Lower lobe of right lung (tissue), 2 donors: ENCODE measurements at regions not wholly inside any gene's neighbourhood (a gene's known extent, or its start where the extent isn't known, plus 50 kb on each side); places are given as distances from the start of the nearest gene placed in this dataset.

Experiments used
- ATAC-seq, 2 donors: fragments of 200-7000 bp; cut with Tn5 transposase; one replicate each; pipeline ENCODE4 v1.9.1; 2020 to 2022; ENCODE audit warnings: mild to moderate bottlenecking in 2 of 2, moderate library complexity in 2 of 2
- DNase-seq: peaks from one replicate; pipeline ENCODE4 v3.0.0-alpha.2; 2020
- H3K27ac ChIP-seq: fragments of 200-600 bp; one replicate; pipeline ENCODE4 v1.8.0; 2022
- H3K27me3 ChIP-seq: fragments of 200-600 bp; one replicate; pipeline ENCODE4 v1.8.0; 2022; ENCODE audit warnings: low read depth
- H3K36me3 ChIP-seq: fragments of 200-600 bp; one replicate; pipeline ENCODE4 v1.8.0; 2022; ENCODE audit warnings: mild to moderate bottlenecking
- H3K4me1 ChIP-seq: fragments of 200-600 bp; one replicate; pipeline ENCODE4 v1.8.0; 2022
- H3K4me3 ChIP-seq: fragments of 200-600 bp; one replicate; pipeline ENCODE4 v1.8.0; 2022; ENCODE audit warnings: mild to moderate bottlenecking
- H3K9me3 ChIP-seq: fragments of 200-600 bp; one replicate; pipeline ENCODE4 v1.8.0; 2022
- CTCF ChIP-seq: fragments of 200-600 bp; IDR thresholded peaks from one replicate; pipeline ENCODE4 v1.8.0; 2022; ENCODE audit warnings: antibody characterized with exemption, mild to moderate bottlenecking
- intact Hi-C: fragments of 100-400 bp; cut with DNase I; formaldehyde crosslinking; loops from one replicate; pipeline ENCODE4 v1.11.0; 2022
- donor health status: DM: no; HTN: yes; CAD: no; lungs with severe emphysema.

- H3K27me3 ChIP-seq, result no peaks in the 10 kb centered on the region
- TF ChIP-seq CTCF, result no peak
- intact Hi-C loops, result no loop called here
- peaks cover 11% of the 10 kb centered on the region for H3K4me1 ChIP-seq
- ATAC-seq (peak; percentile 25 to 41), DNase-seq (no peak)
- H3K27ac ChIP-seq, result no peak overlapping the region
- H3K4me3 ChIP-seq, result no peak overlapping the region
- H3K9me3 ChIP-seq, result no peaks in the 10 kb centered on the region
- H3K36me3 ChIP-seq, result no peaks in the 10 kb centered on the region
These were observed 73.4 kb upstream of the EEA1 start for GRCh38 chr12:93002293-93003054.

GRCh38 chr12:93003531-93004239 lies 74.6 kb upstream of the EEA1 start:
- H3K27ac ChIP-seq, result no peak overlapping the region
- intact Hi-C loops, result no loop called here
- no peaks in the 10 kb centered on the region for H3K36me3 ChIP-seq
- no peak for ATAC-seq
- H3K4me1 ChIP-seq, result peaks cover 11% of the 10 kb centered on the region
- DNase-seq, result no peak
- H3K27me3 ChIP-seq, result no peaks in the 10 kb centered on the region
- no peak overlapping the region for H3K4me3 ChIP-seq
- TF ChIP-seq CTCF, result no peak
- no peaks in the 10 kb centered on the region for H3K9me3 ChIP-seq

GRCh38 chr12:93005928-93006392 lies 76.9 kb upstream of the EEA1 start:
- Histone ChIP-seq H3K27ac (no peak overlapping the region), H3K9me3 (no peaks in the 10 kb centered on the region), H3K27me3 (no peaks in the 10 kb centered on the region), H3K36me3 (no peaks in the 10 kb centered on the region), H3K4me3 (no peak overlapping the region), H3K4me1 (peaks cover 11% of the 10 kb centered on the region)
- DNase-seq (no peak), ATAC-seq (no peak)
- intact Hi-C loops, result no loop called here
- TF ChIP-seq CTCF, result no peak

GRCh38 chr12:93006471-93007208 lies 77.5 kb upstream of the EEA1 start:
- Histone ChIP-seq H3K4me1 (peaks cover 11% of the 10 kb centered on the region), H3K27me3 (no peaks in the 10 kb centered on the region), H3K36me3 (no peaks in the 10 kb centered on the region), H3K27ac (no peak overlapping the region), H3K4me3 (no peak overlapping the region), H3K9me3 (no peaks in the 10 kb centered on the region)
- no peak for TF ChIP-seq CTCF
- DNase-seq (no peak), ATAC-seq (no peak)
- intact Hi-C loops, result no loop called here

- no peaks in the 10 kb centered on the region for H3K36me3 ChIP-seq
- no peak overlapping the region for H3K27ac ChIP-seq
- TF ChIP-seq CTCF, result no peak
- ATAC-seq (no peak), DNase-seq (no peak)
- no peaks in the 10 kb centered on the region for H3K27me3 ChIP-seq
- H3K4me3 ChIP-seq, result no peak overlapping the region
- intact Hi-C loops, result no loop called here
- H3K4me1 ChIP-seq, result peaks cover 6% of the 10 kb centered on the region
- no peaks in the 10 kb centered on the region for H3K9me3 ChIP-seq
These were observed 78.4 kb upstream of the EEA1 start for GRCh38 chr12:93007544-93007943.
